ENCODE measurements at regions not wholly inside any gene's neighbourhood (a gene's known extent, or its start where the extent isn't known, plus 50 kb on each side); places are given as distances from the start of the nearest gene placed in this dataset.

- TF ChIP-seq CTCF (IDR thresholded peaks at IDR 0.05) (no peak), POLR2AphosphoS5 (IDR thresholded peaks at IDR 0.05) (no peak), POLR2A (IDR thresholded peaks at IDR 0.05) (no peak)
Observed at GRCh38 chr5:152987131-152987530, 503.3 kb upstream of the GRIA1 start.
